ENCODE measurements at regions not wholly inside any gene's neighbourhood (a gene's known extent, or its start where the extent isn't known, plus 50 kb on each side); places are given as distances from the start of the nearest gene placed in this dataset.

GRCh38 chr2:173760553-173760952 lies 204.6 kb downstream of the SP3 start:
- no peak overlapping the region for H3K4me3 ChIP-seq (ENCODE audit: low read depth, low read length)
- TF ChIP-seq MYC (IDR thresholded peaks at IDR 0.05; ENCODE audit: low read depth, low read length): no peak
- TF ChIP-seq, protein P1, sequence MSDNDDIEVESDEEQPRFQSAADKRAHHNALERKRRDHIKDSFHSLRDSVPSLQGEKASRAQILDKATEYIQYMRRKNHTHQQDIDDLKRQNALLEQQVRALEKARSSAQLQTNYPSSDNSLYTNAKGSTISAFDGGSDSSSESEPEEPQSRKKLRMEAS (IDR thresholded peaks at IDR 0.05; ENCODE audit: low read depth, low read length): no peak
- TF ChIP-seq, protein P2, sequence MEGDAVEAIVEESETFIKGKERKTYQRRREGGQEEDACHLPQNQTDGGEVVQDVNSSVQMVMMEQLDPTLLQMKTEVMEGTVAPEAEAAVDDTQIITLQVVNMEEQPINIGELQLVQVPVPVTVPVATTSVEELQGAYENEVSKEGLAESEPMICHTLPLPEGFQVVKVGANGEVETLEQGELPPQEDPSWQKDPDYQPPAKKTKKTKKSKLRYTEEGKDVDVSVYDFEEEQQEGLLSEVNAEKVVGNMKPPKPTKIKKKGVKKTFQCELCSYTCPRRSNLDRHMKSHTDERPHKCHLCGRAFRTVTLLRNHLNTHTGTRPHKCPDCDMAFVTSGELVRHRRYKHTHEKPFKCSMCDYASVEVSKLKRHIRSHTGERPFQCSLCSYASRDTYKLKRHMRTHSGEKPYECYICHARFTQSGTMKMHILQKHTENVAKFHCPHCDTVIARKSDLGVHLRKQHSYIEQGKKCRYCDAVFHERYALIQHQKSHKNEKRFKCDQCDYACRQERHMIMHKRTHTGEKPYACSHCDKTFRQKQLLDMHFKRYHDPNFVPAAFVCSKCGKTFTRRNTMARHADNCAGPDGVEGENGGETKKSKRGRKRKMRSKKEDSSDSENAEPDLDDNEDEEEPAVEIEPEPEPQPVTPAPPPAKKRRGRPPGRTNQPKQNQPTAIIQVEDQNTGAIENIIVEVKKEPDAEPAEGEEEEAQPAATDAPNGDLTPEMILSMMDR (IDR thresholded peaks at IDR 0.05; ENCODE audit: low read depth, low read length): no peak
- TF ChIP-seq POLR2A (IDR thresholded peaks at IDR 0.05; ENCODE audit: extremely low read depth, insufficient read length): no peak
- DNase-seq (ENCODE audit: low read depth): no peak

DNA sequence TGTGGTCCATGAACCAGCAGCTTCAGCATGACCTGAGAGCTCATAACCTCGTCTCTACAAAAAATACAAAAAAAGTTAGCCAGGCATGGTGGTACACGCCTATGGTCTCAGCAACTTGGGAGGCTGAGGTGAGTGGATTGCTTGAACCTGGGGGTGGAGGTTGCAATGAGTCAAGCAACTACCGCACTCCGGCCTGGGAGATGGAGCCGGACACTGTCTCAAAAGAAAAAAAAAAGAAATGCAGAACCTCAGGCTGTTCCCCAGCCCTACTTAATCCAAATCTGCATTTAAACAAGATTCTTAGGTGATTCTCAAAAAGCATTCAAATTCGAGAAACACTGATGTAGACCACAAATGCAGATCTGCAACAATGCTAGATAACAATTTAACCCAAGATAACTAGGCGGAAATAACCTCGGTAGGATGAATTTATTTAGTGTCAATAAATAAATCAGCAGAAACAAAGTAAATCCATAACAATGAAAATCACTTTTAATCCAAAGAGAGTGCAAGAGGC lies 203.5 kb downstream of the SP3 start:
- DNase-seq (ENCODE audit: low read depth): no peak
- no peak overlapping the region for H3K4me3 ChIP-seq (ENCODE audit: low read depth, low read length)
- no peak for TF ChIP-seq MYC (IDR thresholded peaks at IDR 0.05; ENCODE audit: low read depth, low read length)
- TF ChIP-seq POLR2A (IDR thresholded peaks at IDR 0.05; ENCODE audit: extremely low read depth, insufficient read length): no peak
- TF ChIP-seq, protein P2 (IDR thresholded peaks at IDR 0.05; ENCODE audit: low read depth, low read length): no peak
- TF ChIP-seq, protein P1 (IDR thresholded peaks at IDR 0.05; ENCODE audit: low read depth, low read length): no peak

- TF ChIP-seq, protein P1 (IDR thresholded peaks at IDR 0.05; ENCODE audit: low read depth, low read length): no peak
- no peak for TF ChIP-seq MYC (IDR thresholded peaks at IDR 0.05; ENCODE audit: low read depth, low read length)
- DNase-seq (ENCODE audit: low read depth): no peak
- H3K4me3 ChIP-seq (ENCODE audit: low read depth, low read length): no peak overlapping the region
Measured at GRCh38 chr2:173762221-173762620, 203.0 kb downstream of the SP3 start.

DNA sequence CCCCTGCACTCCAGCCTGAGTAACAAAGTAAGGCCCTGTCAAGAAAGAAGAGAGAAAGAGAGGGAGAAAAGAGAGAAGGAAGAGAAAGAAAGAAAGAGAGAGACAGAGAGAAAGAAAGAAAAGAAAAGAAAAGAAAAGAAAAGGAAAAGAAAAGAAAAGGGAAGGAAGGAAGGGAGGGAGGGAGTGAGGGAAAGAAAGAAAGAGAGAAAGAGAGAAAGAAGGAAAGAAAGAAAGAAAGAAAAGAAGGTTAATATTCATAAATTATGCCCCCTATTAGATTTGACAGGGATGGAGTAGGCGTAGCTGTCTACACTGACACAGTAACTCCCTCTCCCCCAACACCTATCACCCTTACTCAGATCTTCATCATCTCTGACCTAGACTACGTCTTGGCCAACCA lies 202.3 kb downstream of the SP3 start:
- H3K4me3 ChIP-seq (ENCODE audit: low read depth, low read length): no peak overlapping the region
- no peak for DNase-seq (ENCODE audit: low read depth)
- TF ChIP-seq MYC (IDR thresholded peaks at IDR 0.05; ENCODE audit: low read depth, low read length): no peak
- TF ChIP-seq POLR2A (IDR thresholded peaks at IDR 0.05; ENCODE audit: extremely low read depth, insufficient read length): no peak
- TF ChIP-seq, protein P2 (IDR thresholded peaks at IDR 0.05; ENCODE audit: low read depth, low read length): no peak
- TF ChIP-seq, protein P1 (IDR thresholded peaks at IDR 0.05; ENCODE audit: low read depth, low read length): no peak

GRCh38 chr2:173763641-173764040 lies 201.5 kb downstream of the SP3 start:
- no peak for DNase-seq (ENCODE audit: low read depth)
- no peak overlapping the region for H3K4me3 ChIP-seq (ENCODE audit: low read depth, low read length)
- TF ChIP-seq, protein P2 (IDR thresholded peaks at IDR 0.05; ENCODE audit: low read depth, low read length): no peak
- TF ChIP-seq, protein P1 (IDR thresholded peaks at IDR 0.05; ENCODE audit: low read depth, low read length): no peak
- no peak for TF ChIP-seq POLR2A (IDR thresholded peaks at IDR 0.05; ENCODE audit: extremely low read depth, insufficient read length)
- TF ChIP-seq MYC (IDR thresholded peaks at IDR 0.05; ENCODE audit: low read depth, low read length): no peak

- TF ChIP-seq MYC (IDR thresholded peaks at IDR 0.05; ENCODE audit: low read depth, low read length) (no peak), POLR2A (IDR thresholded peaks at IDR 0.05; ENCODE audit: extremely low read depth, insufficient read length) (no peak)
- TF ChIP-seq, protein P2 (IDR thresholded peaks at IDR 0.05; ENCODE audit: low read depth, low read length): no peak
- TF ChIP-seq, protein P1 (IDR thresholded peaks at IDR 0.05; ENCODE audit: low read depth, low read length): no peak
- DNase-seq (ENCODE audit: low read depth): no peak
Measured at GRCh38 chr2:173764094-173764493, 201.1 kb downstream of the SP3 start.

More at GRCh38 chr2:173764094-173764493, 201.1 kb downstream of the SP3 start:
- no peak overlapping the region for H3K4me3 ChIP-seq (ENCODE audit: low read depth, low read length)

Measured in NB4 (cell line).